ENCODE measurements at regions not wholly inside any gene's neighbourhood (a gene's known extent, or its start where the extent isn't known, plus 50 kb on each side); places are given as distances from the start of the nearest gene placed in this dataset.
"Not testable (repeated sequence)": the region's sequence is repeated elsewhere in the genome, so short reads cannot be mapped to it uniquely, and the experiment has no call there.

- DNase-seq (ENCODE audit: low spot score): no peak
These were observed 153.8 kb upstream of the KRR1 start for GRCh38 chr12:75665216-75665615.

- no peak for DNase-seq (ENCODE audit: low spot score)
These were observed 151.2 kb upstream of the KRR1 start for GRCh38 chr12:75662511-75663159.

GRCh38 chr12:75661908-75662307 lies 150.5 kb upstream of the KRR1 start:
- DNase-seq (ENCODE audit: low spot score): no peak

GRCh38 chr12:75660805-75661404 lies 149.5 kb upstream of the KRR1 start:
- DNase-seq (ENCODE audit: low spot score): no peak

GRCh38 chr12:75660107-75660530 lies 148.7 kb upstream of the KRR1 start:
- no peak for DNase-seq (ENCODE audit: low spot score)

DNA sequence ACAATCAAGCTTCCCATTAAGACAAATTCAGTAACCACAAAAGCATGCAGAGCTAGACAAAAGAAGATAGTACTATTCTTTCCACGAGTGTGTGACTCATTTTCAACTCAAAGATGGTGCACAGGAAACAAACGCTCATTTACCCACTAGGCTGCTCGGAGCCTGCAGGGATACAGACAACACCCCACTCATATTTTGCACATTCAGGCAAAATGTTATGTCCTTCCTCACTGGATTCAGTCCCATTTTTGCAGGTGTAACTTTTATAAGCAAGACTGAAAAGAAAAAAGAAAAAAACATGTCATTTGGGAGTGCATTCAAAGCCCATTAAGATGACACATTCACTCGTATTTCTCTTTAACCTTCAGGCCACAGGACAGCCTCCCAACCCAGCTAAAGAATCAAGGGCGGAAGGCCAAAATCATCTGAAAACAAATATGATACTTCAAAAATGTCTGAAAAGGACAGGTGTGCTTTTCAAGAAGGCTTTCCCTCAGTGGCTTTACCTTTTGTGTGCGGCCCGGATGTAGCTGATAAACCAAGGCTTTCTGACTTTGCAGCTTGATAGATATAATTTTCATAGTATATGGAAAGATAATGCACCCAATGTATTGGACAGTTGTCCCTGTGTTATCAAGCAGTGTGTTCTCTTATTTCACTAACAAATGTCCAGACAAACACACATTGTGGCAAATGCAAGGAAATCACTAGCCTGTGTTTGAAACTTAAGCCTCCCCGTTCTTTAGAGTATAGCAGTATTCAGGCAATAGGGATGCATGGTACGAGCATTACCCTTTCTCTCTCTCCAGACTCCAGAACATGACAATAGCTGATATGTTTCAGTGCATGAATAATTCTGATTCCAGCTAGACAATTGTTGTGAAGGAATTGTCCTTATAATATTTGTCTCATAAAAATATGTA lies 147.8 kb upstream of the KRR1 start:
- DNase-seq (ENCODE audit: low spot score): no peak

- no peak for DNase-seq (ENCODE audit: low spot score)
These were observed 146.9 kb upstream of the KRR1 start for GRCh38 chr12:75658286-75658685.

DNA sequence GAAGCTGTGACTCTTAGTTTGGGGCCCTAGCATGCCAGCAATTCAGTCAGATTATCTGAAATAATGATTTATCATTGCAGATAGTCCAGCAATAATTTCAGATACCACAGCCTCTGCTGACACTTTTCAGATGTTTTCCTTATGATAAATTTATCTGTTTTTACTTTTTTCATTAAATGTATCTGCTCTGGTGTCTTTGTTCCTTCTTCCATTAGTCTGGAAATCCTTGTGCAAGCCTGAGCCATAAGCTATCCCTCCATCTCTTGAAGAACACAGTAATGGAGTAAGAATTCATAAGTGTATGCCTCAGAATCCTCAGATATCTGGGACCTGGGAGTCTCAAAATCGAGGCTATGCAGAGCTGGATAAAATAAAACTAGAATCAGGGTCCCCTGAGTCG lies 146.4 kb upstream of the KRR1 start:
- no peak for DNase-seq (ENCODE audit: low spot score)

- DNase-seq (ENCODE audit: low spot score): not testable (repeated sequence)
These were observed 145.9 kb upstream of the KRR1 start for GRCh38 chr12:75657354-75657753.

DNA sequence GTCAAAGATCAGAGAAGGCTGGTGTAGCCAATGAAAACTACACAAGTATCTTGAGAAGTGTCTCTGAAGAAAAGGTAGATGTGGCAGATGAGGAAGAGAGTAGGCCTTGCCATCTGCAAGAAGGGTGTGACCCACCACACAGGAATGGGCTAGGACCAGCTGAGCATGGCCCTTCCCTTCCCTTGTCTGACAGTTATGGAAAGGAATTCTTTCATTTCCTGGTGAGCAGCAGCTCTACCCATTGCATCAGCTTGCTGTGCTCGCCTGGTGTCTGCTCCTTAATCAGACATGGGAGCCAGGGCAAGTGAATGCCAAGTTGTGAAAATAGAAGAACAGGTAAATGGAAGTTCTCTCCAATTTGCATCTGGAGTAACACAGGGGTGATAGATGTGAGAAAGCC lies 145.2 kb upstream of the KRR1 start:
- DNase-seq (ENCODE audit: low spot score): no peak

DNA sequence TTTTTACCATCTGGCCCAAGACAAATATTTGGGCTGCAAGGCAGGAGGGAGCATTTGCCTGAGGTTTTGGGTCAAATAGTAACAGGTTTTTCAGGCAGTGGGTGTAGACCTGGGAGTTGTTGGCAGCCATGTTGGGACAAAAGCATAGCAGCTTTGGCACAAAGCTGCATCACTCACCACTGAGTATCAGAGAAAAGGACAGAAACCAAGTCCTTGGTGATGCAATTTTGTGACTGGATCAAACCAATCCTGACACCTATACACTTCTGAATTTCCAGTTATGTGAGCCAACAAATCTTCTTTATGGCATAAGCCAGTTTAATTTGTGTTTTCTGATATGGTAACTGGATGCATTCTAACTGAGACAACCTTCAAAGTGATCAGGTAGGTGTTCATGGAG lies 144.8 kb upstream of the KRR1 start:
- no peak for DNase-seq (ENCODE audit: low spot score)

- DNase-seq (ENCODE audit: low spot score): no peak
These were observed 144.0 kb upstream of the KRR1 start for GRCh38 chr12:75655315-75655806.

- DNase-seq (ENCODE audit: low spot score): no peak
These were observed 139.9 kb upstream of the KRR1 start for GRCh38 chr12:75651342-75651695.

DNA sequence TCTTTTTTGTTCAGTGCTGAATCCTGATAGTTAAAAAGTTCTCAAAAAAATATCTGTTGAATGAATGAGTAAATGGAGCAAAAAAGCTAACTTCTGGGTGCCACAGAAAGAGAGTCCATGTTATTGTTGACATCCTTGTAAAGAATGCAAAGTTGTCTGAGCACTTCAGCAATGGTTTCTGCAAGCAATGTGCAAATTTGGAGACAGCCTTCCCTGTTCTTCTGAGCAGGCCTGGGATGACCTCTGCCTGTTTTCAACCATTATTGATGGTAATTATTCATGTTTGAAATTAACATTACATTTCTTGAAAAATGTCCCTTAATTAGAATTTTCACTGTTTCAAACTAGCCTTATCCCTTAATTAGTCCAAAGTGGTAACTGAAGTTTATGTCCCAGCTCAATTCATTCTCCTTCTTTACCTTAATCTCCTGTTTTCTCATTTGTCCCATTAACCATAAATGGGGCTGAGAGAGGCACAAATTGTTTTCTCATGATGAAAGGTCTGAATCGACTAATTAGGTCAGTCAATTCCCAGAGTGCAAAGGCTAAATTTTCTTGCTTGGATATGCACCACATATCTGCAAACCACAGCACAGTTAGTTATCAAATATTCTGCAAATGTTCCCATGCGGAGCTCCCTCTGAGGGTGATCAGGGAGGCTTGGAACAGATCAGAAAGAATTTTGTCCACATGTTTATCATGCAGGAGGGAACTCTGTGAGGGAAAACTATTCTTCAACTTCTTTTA lies 139.4 kb upstream of the KRR1 start:
- no peak for DNase-seq (ENCODE audit: low spot score)

DNA sequence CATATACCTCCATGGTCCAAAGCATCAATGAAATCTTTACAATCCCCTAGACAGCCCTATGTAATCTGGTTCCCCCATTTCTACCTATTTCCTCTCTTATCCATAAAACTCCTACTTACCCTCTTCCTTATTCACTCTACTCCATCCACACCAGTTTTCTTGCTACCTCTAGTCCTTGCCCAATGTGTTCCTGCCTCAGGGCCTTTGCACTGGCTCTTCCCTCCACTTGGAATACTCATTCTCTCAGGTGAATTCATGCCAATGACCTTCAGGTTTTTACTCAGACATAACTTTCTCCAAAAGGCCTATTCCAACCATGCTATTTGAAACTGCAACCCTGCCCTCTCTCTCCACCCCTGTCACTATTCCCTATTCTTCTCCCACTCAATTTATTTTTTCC lies 138.7 kb upstream of the KRR1 start:
- DNase-seq (ENCODE audit: low spot score): no peak

DNA sequence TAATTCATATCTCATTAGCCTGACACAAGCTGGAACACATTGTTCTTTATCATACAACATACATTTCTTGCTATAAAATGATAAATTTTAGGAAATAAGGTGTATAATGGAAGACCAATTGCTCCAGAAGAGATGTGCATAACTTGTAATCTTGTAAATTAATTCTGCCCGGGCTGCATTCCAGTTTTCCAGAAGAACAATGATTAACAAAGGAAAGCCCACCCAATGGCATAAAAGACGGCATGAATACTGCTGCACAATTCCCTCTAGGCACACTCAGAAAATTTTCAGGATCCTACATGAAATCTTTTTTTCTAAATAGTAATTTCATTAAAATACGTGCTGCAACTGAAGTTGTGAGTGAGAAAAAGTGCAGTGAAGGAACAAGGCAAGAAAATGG lies 137.4 kb upstream of the KRR1 start:
- DNase-seq (ENCODE audit: low spot score): no peak

DNA sequence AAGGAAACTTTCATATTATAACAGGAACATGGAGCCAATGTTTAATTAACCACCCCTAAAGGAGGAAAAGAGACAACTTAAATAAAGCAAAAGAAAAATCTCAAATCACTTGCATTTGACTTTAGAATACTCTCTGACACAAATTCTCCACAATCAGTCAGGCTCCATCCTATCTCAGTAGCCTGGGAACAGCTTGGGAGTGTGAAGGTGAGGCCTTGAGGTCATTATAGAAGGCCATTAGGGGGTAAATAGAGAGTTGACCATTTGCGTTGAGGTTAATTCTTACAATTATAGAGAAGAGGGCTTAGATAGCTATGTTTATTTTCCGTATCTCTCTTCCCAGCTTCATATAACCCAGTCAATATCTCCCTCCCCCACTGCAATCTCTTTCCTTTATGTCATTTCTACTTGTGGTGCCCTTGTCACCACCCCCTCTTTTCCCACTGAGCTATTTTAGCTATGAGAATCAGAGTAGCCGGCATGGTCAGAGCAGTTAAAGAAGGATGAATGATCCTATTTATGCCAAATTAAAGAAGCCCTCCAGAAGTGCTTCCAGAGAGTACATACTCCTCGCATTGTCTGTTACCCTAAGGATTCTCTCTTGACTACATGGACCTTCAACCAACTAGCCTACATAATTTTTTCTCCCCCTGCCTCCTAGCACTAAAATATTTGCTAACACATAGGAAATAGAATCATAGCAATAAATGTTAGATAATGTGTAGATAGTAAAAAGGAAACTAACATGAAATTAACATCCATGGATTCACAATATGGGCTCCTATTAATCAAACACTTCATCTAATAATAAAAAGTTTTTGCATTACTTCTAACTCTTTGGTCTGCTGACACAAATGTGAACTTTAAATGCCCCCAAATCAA lies 135.2 kb upstream of the KRR1 start:
- DNase-seq (ENCODE audit: low spot score): no peak

DNA sequence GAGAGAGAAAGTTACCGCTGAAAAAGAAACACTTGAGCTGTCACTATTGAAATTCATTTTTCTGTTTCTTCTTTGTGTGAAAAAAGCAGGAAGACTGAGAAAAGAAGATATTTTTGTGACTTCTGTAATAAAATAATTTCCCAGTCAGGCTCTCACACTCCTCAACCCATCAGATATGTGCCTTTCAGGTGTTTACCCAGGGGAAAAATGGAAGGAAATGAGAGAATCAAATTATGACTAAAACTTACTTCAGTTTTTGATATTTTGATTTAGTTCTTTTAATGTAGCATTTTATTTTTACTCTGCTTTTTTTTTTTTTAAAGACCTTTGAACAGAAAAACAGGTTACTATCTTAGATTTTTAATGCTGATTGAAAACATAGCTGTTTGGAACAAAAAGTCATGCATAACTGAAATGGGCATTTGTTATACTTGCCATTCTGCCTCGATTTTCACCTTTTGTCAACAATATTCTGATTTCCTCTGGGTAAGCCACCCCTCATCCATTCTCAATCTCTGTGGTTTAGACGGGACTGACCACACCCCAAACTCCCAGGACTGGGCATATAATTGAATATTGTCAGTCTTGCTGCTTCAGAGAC lies 133.2 kb upstream of the KRR1 start:
- DNase-seq (ENCODE audit: low spot score): no peak

DNA sequence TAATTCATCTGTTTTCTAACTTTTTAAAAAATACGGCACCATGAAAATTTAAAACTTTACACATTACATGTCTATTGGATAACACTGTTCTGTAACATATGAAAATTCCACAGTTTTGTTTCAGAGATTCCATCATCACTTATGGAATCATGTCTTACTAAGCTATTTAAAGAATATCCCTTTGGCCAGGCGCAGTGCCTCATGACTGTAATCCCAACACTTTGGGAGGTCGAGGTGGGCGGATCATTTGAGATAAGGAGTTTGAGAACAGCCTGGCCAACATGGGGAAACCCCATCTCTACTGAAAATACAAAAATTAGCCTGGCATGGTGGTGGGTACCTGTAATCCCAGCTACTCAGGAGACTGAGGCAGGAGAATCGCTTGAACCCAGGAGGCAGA lies 131.7 kb upstream of the KRR1 start:
- DNase-seq (ENCODE audit: low spot score): not testable (repeated sequence)

GRCh38 chr12:75642226-75642625 lies 130.8 kb upstream of the KRR1 start:
- no peak for DNase-seq (ENCODE audit: low spot score)
